ENCODE measurements at regions not wholly inside any gene's neighbourhood (a gene's known extent, or its start where the extent isn't known, plus 50 kb on each side); places are given as distances from the start of the nearest gene placed in this dataset.

DNA sequence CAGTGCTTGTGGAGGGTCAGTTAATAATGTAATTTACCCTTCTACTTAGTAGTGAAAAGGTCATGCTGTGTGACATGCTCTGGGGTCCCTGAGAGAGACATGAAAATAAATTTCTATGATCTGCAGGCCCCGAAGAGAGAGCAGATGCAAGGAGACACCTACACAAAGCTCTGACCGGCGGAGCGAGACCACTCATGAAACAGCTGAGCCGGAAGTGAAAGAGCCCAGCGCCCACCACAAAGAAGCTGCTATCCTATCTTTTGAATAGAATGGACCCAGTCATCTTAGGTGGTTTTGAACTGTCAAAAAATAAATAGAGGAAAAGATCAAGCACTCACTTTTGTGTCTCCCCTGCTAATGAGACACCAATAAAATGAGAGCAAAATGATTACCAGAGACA, 190.0 kb downstream of the MED10 start (continued):
- TF ChIP-seq GTF2I (CRISPR knock-in tag; conservative IDR thresholded peaks at IDR 0.05), result no peak
- no peak for TF ChIP-seq JAZF1 (CRISPR knock-in tag; IDR thresholded peaks at IDR 0.05)
- no peak for TF ChIP-seq MYBL2 (CRISPR knock-in tag; IDR thresholded peaks at IDR 0.05)

- H3K4me3 Mint-ChIP-seq, result no peak overlapping the region
- H3K4me1 Mint-ChIP-seq, result no peaks in the 10 kb centered on the region
- DNase-seq (ENCODE audit: low spot score), result no peak
- no peaks in the 10 kb centered on the region for H3K27me3 Mint-ChIP-seq (ENCODE audit: low read depth)
- no peaks in the 10 kb centered on the region for H3K36me3 Mint-ChIP-seq
- H3K27ac Mint-ChIP-seq, result no peak overlapping the region
- POLR2A ChIA-PET, result no interaction called here
- peaks cover 6% of the 10 kb centered on the region for H3K9me3 Mint-ChIP-seq
- TF ChIP-seq, protein P1, sequence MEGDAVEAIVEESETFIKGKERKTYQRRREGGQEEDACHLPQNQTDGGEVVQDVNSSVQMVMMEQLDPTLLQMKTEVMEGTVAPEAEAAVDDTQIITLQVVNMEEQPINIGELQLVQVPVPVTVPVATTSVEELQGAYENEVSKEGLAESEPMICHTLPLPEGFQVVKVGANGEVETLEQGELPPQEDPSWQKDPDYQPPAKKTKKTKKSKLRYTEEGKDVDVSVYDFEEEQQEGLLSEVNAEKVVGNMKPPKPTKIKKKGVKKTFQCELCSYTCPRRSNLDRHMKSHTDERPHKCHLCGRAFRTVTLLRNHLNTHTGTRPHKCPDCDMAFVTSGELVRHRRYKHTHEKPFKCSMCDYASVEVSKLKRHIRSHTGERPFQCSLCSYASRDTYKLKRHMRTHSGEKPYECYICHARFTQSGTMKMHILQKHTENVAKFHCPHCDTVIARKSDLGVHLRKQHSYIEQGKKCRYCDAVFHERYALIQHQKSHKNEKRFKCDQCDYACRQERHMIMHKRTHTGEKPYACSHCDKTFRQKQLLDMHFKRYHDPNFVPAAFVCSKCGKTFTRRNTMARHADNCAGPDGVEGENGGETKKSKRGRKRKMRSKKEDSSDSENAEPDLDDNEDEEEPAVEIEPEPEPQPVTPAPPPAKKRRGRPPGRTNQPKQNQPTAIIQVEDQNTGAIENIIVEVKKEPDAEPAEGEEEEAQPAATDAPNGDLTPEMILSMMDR (IDR thresholded peaks at IDR 0.05), result no peak
- TF ChIP-seq HMGXB4 (CRISPR knock-in tag; IDR thresholded peaks at IDR 0.05), result no peak
- TF ChIP-seq FOXK1 (CRISPR knock-in tag; IDR thresholded peaks at IDR 0.05), result no peak
- TF ChIP-seq, protein P2, sequence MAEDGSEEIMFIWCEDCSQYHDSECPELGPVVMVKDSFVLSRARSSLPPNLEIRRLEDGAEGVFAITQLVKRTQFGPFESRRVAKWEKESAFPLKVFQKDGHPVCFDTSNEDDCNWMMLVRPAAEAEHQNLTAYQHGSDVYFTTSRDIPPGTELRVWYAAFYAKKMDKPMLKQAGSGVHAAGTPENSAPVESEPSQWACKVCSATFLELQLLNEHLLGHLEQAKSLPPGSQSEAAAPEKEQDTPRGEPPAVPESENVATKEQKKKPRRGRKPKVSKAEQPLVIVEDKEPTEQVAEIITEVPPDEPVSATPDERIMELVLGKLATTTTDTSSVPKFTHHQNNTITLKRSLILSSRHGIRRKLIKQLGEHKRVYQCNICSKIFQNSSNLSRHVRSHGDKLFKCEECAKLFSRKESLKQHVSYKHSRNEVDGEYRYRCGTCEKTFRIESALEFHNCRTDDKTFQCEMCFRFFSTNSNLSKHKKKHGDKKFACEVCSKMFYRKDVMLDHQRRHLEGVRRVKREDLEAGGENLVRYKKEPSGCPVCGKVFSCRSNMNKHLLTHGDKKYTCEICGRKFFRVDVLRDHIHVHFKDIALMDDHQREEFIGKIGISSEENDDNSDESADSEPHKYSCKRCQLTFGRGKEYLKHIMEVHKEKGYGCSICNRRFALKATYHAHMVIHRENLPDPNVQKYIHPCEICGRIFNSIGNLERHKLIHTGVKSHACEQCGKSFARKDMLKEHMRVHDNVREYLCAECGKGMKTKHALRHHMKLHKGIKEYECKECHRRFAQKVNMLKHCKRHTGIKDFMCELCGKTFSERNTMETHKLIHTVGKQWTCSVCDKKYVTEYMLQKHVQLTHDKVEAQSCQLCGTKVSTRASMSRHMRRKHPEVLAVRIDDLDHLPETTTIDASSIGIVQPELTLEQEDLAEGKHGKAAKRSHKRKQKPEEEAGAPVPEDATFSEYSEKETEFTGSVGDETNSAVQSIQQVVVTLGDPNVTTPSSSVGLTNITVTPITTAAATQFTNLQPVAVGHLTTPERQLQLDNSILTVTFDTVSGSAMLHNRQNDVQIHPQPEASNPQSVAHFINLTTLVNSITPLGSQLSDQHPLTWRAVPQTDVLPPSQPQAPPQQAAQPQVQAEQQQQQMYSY (CRISPR knock-in tag; IDR thresholded peaks at IDR 0.05), result no peak
- TF ChIP-seq NR2C2 (CRISPR knock-in tag; IDR thresholded peaks at IDR 0.05), result no peak
- no peak for ATAC-seq
- CTCF ChIA-PET, result no interaction called here
These were observed 190.8 kb downstream of the MED10 start for GRCh38 chr5:6187501-6187900.

GRCh38 chr5:6185574-6185973, 192.8 kb downstream of the MED10 start:
- Mint-ChIP-seq H3K9me3 (peaks cover 9% of the 10 kb centered on the region), H3K27ac (no peak overlapping the region), H3K4me3 (no peak overlapping the region), H3K4me1 (peaks cover 9% of the 10 kb centered on the region), H3K27me3 (ENCODE audit: low read depth) (peaks cover 5% of the 10 kb centered on the region; the same call in 1 of the 2 replicates), H3K36me3 (no peaks in the 10 kb centered on the region)
- ATAC-seq (no peak), DNase-seq (ENCODE audit: low spot score) (no peak)
- POLR2A ChIA-PET, result no interaction called here
- TF ChIP-seq USF2 (CRISPR knock-in tag; IDR thresholded peaks at IDR 0.05), result no peak
- no peak for TF ChIP-seq GRHL2 (CRISPR knock-in tag; IDR thresholded peaks at IDR 0.05; ENCODE audit: insufficient replicate concordance, severe bottlenecking)
- no peak for TF ChIP-seq ARID4B (CRISPR knock-in tag; IDR thresholded peaks at IDR 0.05; ENCODE audit: borderline replicate concordance)
- TF ChIP-seq CREB1 (CRISPR knock-in tag; IDR thresholded peaks at IDR 0.05), result no peak
- no peak for TF ChIP-seq TEAD4 (CRISPR knock-in tag; IDR thresholded peaks at IDR 0.05)
- no peak for TF ChIP-seq ZMAT4 (CRISPR knock-in tag; IDR thresholded peaks at IDR 0.05)
- TF ChIP-seq, protein P3, sequence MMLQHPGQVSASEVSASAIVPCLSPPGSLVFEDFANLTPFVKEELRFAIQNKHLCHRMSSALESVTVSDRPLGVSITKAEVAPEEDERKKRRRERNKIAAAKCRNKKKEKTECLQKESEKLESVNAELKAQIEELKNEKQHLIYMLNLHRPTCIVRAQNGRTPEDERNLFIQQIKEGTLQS (CRISPR knock-in tag; conservative IDR thresholded peaks at IDR 0.05), result no peak
- TF ChIP-seq ZNF317 (CRISPR knock-in tag; IDR thresholded peaks at IDR 0.05; ENCODE audit: borderline replicate concordance, low read depth), result no peak
- CTCF ChIA-PET, result no interaction called here
